ENCODE measurements at regions not wholly inside any gene's neighbourhood (a gene's known extent, or its start where the extent isn't known, plus 50 kb on each side); places are given as distances from the start of the nearest gene placed in this dataset.
"Not testable (repeated sequence)": the region's sequence is repeated elsewhere in the genome, so short reads cannot be mapped to it uniquely, and the experiment has no call there.

- no peak for DNase-seq
These were observed 110.7 kb upstream of the P2RY1 start for GRCh38 chr3:152724270-152724669.

- DNase-seq = no peak
These were observed 106.5 kb upstream of the P2RY1 start for GRCh38 chr3:152728231-152728980.

- no peak for DNase-seq
These were observed 105.0 kb upstream of the P2RY1 start for GRCh38 chr3:152729906-152730305.

GRCh38 chr3:152731511-152731910 lies 103.4 kb upstream of the P2RY1 start:
- DNase-seq = no peak

DNA sequence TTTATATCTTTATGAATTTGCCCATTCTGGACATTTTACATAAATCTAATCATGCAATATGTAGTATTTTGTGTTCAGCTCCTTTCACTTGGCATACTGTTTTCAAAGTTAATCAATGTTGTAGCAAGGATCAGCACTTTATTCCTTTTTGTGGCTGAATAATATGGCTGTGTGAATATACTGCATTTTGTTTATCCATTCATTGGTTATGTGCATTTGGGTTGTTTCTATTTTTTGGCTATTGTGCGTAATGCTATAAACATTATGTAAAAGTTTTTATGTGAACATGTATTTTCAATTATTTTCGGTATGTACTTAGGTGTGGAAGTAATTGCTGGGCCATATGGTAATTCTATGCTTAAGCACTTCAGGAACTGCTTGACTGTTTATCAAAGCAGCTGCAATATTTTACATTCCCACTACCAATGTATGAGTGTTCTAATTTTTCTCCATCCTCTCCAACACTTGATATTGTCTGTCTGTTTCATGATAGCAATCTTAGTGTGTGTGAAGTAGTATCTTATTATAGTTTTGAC lies 101.3 kb upstream of the P2RY1 start:
- DNase-seq = no peak

DNA sequence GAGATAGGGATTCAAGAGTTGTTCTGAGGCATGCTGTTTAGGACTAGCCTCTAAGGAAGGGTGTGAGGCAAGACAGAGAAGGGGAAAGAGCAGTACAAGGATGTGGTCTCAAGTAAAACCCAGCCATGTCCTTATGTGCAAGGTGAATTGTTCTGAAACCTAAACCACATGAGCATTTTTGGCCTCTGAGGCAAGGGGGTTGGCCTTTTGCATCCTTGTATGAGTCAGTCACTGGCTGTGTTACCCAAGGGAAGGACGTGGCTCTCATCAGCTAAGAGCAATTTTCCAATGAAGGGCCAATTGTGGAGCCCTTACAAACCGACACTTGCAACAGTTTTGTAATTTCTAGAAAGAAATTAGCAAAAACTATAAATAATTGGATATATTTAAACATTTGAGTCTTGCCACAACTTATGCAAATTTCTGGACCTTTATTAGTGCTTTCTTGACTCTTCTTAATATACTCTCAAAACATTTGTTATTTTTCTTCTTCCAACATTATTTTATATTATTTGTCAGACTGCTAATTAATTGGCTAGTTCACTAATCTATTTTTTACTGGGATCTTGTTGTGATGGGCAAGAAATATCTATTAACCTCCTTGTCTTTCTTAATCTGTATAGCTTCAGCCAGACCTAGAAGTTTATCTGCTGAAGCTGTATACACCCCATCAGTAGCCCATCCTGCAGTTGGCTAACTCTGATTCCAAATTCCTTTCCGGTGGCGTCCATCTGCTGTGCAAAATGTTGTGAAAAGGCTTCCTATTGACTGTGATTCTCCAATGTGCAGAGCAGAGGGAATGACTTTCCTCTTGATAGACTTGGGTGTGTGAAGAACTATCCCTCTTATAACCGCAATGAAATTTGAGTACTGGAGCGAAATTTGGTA lies 97.7 kb upstream of the P2RY1 start:
- DNase-seq = no peak

- no peak for DNase-seq
These were observed 96.3 kb upstream of the P2RY1 start for GRCh38 chr3:152738656-152739055.

GRCh38 chr3:152742368-152743347 lies 92.3 kb upstream of the P2RY1 start:
- no peak for DNase-seq

GRCh38 chr3:152745646-152746045 lies 89.3 kb upstream of the P2RY1 start:
- no peak for DNase-seq

DNA sequence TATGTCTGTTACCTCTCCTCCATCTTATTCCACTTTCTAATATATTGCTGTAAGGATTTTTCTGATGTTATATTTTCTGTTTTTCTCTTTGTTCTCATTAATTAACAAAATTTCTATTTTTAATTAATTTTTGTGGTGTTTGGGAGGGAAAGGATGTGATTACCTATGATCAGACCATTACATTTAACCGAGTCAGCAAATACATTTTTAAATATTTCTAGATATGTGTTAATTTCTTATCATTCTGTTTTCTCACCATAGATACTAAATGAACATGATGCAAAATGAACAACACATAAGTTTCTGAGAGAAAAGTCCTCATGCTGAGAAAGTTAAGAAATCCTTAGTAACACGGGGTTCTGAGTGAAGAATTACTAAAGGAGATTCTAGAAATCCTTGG lies 80.6 kb upstream of the P2RY1 start:
- no peak for DNase-seq

DNA sequence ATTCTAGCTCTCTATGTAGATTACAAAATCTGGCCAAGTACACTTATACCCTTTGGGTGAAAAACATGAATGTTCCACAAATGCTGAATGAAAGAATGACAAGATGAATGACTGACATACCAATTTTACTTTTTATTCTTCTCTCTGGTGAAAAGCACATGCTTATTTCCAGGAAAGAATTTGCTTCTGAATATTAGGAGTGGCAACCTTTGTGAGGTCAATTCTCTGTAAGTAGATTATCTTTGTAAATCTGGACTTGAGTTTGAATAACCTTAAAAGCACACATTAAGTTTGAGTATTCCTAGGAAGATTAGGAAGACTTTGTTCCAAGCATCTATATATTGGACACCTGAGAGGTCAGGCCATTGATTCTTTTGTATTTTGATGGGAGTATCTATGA lies 78.1 kb upstream of the P2RY1 start:
- no peak for DNase-seq

DNA sequence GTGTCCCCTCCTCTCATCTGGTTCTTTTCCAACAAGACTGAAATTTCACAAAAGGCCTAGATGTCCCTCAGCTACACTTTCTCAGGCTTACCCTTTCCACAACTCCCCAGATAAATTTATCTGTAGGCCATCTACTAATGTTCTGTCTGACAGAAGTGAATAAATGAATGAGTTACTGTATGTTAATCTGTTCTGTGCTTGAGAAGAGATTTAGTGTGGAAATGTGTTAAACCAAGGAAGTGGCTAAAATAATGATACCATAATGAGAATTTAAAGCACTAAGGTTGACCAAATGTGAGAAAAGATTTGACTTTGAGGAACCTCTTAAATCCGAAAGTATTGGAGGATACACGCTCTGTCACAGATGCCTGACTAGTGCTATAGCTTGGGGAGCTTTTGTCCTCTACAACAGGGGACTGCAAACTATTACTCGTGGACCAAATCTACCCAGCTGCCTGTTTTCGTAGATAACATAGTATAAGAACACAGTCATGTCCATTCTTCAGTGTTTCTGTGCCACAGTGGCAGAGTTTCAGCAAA lies 74.8 kb upstream of the P2RY1 start:
- DNase-seq = no peak

DNA sequence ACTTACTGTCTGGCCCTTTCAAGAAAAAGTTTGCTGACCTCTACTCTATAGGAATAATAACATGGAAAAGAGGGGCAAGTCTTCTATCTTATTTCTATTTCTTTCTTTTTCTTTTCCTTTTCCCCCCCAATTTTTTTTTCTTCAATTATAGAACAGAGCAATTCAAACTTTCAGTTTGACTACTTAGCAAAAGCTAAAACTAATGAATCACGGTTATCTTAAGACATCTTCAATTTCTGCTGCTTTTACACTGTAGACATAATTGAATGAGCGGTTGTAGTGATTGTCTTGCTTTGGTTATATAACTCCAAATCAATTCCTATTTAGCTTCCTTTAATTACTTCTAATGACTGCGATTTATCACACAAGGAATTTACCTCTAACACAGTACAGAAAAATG lies 74.3 kb upstream of the P2RY1 start:
- DNase-seq = no peak

DNA sequence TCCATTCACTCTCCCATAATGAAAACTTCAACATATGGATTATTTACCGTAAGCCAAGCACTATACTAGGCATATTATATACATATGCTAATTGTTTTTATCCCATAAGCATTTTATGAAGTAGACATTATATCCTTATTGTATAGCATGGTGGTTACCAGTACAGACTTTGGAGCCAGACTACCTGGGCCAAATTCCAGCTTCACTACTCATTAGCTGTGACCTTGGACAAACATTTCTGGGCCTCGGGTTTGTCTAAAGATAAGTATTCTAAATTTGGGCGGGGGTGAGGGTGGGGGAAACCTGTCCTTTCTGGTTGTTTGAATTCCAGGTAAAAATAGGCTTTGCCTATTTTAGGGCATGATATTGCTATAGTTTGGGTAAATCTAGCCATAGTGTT lies 66.5 kb upstream of the P2RY1 start:
- no peak for DNase-seq

DNA sequence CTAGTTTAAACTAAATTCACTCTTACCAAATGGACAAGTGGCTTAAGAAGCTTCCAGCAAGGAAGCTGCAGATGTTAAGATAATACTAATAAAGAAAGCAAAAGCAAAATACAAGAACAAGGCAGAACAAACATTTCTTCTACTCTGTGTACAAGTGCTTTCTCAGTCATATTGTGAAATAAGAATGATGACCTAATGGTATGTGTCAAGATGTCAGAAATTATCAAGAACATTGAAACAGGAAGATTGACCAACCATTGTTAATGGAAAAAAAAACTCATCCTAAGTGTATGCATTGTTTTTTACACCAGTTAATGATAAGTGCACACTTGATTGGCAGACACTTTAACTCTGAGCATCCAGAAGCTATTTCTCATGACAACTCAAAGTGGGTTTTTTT lies 65.4 kb upstream of the P2RY1 start:
- no peak for DNase-seq

- DNase-seq = no peak
These were observed 64.6 kb upstream of the P2RY1 start for GRCh38 chr3:152770296-152770695.

DNA sequence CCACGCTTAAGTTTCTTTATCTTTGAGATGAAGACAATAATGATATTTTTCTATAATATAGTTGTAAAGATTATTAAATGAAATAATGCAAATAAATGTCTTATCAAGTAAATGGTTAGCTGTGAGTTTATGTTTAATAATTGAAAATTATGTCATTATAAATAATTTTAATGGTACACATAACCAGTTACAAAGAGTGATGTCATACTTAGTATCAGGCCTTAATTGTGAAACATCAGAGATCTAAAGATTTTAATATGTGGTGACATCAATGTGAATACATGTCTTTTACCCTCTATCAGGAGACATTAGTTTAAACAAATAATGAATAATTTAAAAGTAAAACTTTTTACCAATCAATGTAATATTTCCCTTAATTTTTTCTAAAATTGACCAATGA lies 63.8 kb upstream of the P2RY1 start:
- no peak for DNase-seq

DNA sequence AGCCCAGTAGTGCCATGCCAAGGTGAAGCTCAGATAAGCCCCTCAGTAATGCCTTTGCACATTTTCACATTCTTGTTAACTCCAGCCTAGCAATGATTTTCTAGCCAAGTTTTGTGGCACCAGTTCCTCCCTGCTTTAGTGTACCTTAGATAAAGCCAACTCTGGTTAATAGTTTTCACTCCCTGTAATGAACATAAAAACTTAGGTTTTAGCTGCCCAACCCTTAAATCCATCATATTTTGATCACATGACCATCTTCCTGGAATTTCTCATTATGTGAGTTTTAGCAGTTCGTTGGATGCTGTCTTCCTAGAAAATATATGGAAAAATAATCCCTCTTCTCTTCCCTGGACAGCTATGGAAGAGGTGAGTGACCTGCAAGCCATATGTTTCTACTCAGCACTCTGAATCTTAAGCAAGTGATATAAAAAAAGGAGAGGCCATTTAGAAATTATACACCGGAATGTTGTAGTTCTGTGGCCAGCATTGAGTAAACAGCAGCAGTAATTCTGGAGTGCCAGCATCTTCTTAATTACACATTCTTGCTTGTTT lies 62.2 kb upstream of the P2RY1 start:
- no peak for DNase-seq

GRCh38 chr3:152773633-152774032 lies 61.3 kb upstream of the P2RY1 start:
- DNase-seq = no peak

- not testable (repeated sequence) for DNase-seq
These were observed 60.7 kb upstream of the P2RY1 start for GRCh38 chr3:152774230-152774629.

GRCh38 chr3:152778022-152778421 lies 56.9 kb upstream of the P2RY1 start:
- DNase-seq = no peak

GRCh38 chr3:152779653-152780052 lies 55.3 kb upstream of the P2RY1 start:
- no peak for DNase-seq
